Esophagus squamous epithelium (tissue), 5 donors: ENCODE measurements at regions not wholly inside any gene's neighbourhood (a gene's known extent, or its start where the extent isn't known, plus 50 kb on each side); places are given as distances from the start of the nearest gene placed in this dataset.

Experiments
- DNase-seq: peaks from one replicate; lab custom pipeline; 2025; lab: John Stamatoyannopoulos, UW
- H3K27ac ChIP-seq, 4 donors: fragments of 200-600 bp; sonication (generic); one replicate each; pipeline ENCODE4 v1.5.1; 2016 to 2019; ENCODE audit warnings: mild to moderate bottlenecking in 1 of 4
- H3K27me3 ChIP-seq, 4 donors: fragments of 200-600 bp; sonication (generic); 1 replicate in 3 of 4; 2 replicates in 1 of 4; pipeline versions ENCODE4 v1.5.1 to v1.6.0; 2017 to 2021; ENCODE audit warnings: antibody characterized with exemption in 1 of 4
- H3K36me3 ChIP-seq, 3 donors: fragments of 200-600 bp; sonication (generic); one replicate each; pipeline ENCODE4 v1.5.1; 2016 to 2019
- H3K4me1 ChIP-seq, 3 donors: fragments of 200-600 bp; sonication (generic); one replicate each; pipeline ENCODE4 v1.5.1; 2017 to 2019
- H3K4me3 ChIP-seq, 4 donors: fragments of 200-600 bp; sonication (generic); 1 replicate in 3 of 4; 2 replicates in 1 of 4; pipeline ENCODE4 v1.5.1; 2016 to 2019; ENCODE audit warnings: mild to moderate bottlenecking in 2 of 4, moderate library complexity in 1 of 4
- H3K9me3 ChIP-seq, 3 donors: fragments of 200-600 bp; sonication (generic); one replicate each; pipeline ENCODE4 v1.5.1; 2016 to 2019
- POLR2A ChIP-seq, 4 donors: fragments of 450-650 bp; IDR thresholded peaks; one replicate each; pipeline ENCODE4 v1.6.1; 2017; ENCODE audit warnings: antibody characterized with exemption in 4 of 4, mild to moderate bottlenecking in 4 of 4, moderate library complexity in 3 of 4
- WGBS, 2 donors: methylation state at CpG; one replicate each; pipeline ENCODE4 v1.1.5; 2018; 5-methylcytosine and 5-hydroxymethylcytosine counted together
- intact Hi-C: fragments of 100-400 bp; cut with DNase I; formaldehyde crosslinking; loops from one replicate; pipeline ENCODE4 v1.15.0; 2022
- TF ChIP-seq, protein P1 (sequence below), 6 experiments: fragments of 450-650 bp in 4 of 6; fragments of 200-600 bp in 2 of 6; sonication (generic) in 2 of 6; IDR thresholded peaks; one replicate each; pipeline ENCODE4 v1.5.1; 2016 to 2019; ENCODE audit warnings: antibody characterized with exemption in 6 of 6, mild to moderate bottlenecking in 4 of 6, moderate library complexity in 4 of 6
- donor health status: DM: yes; HTN: yes; CAD: no.

- no peak for DNase-seq
- WGBS, 2 donors = 80 to 89% methylated on average over 4 of the region's 4 CpGs
- no peak overlapping the region for H3K27ac ChIP-seq
- TF ChIP-seq POLR2A (IDR thresholded peaks at IDR 0.05) = no peak
- TF ChIP-seq, protein P1, sequence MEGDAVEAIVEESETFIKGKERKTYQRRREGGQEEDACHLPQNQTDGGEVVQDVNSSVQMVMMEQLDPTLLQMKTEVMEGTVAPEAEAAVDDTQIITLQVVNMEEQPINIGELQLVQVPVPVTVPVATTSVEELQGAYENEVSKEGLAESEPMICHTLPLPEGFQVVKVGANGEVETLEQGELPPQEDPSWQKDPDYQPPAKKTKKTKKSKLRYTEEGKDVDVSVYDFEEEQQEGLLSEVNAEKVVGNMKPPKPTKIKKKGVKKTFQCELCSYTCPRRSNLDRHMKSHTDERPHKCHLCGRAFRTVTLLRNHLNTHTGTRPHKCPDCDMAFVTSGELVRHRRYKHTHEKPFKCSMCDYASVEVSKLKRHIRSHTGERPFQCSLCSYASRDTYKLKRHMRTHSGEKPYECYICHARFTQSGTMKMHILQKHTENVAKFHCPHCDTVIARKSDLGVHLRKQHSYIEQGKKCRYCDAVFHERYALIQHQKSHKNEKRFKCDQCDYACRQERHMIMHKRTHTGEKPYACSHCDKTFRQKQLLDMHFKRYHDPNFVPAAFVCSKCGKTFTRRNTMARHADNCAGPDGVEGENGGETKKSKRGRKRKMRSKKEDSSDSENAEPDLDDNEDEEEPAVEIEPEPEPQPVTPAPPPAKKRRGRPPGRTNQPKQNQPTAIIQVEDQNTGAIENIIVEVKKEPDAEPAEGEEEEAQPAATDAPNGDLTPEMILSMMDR (IDR thresholded peaks at IDR 0.05) = no peak
- no peaks in the 10 kb centered on the region for H3K27me3 ChIP-seq
- intact Hi-C loops = no loop called here
- no peak overlapping the region for H3K4me3 ChIP-seq
- H3K4me1 ChIP-seq = no peaks in the 10 kb centered on the region
- no peaks in the 10 kb centered on the region for H3K9me3 ChIP-seq
- H3K36me3 ChIP-seq = no peaks in the 10 kb centered on the region
These were observed 950.7 kb upstream of the FANCL start for GRCh38 chr2:59191781-59192180.

GRCh38 chr2:59190518-59190917 lies 949.4 kb upstream of the FANCL start:
- H3K9me3 ChIP-seq = no peaks in the 10 kb centered on the region
- no peaks in the 10 kb centered on the region for H3K27me3 ChIP-seq
- no peak overlapping the region for H3K27ac ChIP-seq
- 58 to 79% methylated on average over 1 of the region's 1 CpG for WGBS, 2 donors
- no peaks in the 10 kb centered on the region for H3K36me3 ChIP-seq
- H3K4me3 ChIP-seq = no peak overlapping the region
- intact Hi-C loops = no loop called here
- no peaks in the 10 kb centered on the region for H3K4me1 ChIP-seq
- no peak for DNase-seq
- no peak for TF ChIP-seq POLR2A (IDR thresholded peaks at IDR 0.05)
- TF ChIP-seq, protein P1 (IDR thresholded peaks at IDR 0.05) = no peak

DNA sequence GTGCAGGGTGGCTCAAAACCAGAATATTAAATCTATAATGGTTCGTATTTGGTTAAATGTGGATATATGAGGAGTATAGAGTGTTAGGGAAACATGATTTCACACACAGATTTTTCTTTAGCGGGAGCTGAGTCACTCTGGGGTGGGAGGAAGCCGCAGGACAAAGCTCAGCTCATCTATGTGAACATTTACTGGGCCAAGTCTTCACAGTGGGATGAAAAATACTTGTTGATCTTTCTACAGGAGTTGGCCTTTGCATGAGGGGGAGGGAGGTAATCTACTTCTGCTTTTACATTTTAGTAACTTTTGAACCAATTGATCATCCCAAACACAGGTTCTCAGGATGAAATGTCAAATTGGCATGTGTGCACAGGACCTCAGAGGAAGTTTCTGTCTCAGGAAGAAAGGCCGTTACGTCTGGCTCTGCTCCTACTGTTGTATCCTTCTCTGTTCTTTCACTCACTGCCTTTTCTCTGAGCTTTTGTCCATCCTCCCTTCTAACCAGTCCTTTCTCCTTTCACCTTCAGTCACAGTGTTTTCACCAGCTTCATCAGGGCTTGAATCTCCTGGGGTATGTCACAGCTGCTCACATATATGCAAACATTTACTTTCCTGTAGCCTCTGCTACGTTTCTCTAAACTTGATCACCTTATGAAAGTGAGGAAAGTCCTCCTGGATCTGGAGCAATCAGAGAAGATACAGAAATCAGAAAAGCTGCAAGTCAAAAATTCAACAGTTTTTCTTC lies 943.3 kb upstream of the FANCL start:
- DNase-seq = no peak
- no peaks in the 10 kb centered on the region for H3K9me3 ChIP-seq
- 20 to 22% methylated on average over 6 of the region's 6 CpGs for WGBS, 2 donors
- peak overlapping the region in 2 of 4 donors; percentile 12 to 30 for H3K27ac ChIP-seq
- no peak for TF ChIP-seq POLR2A (IDR thresholded peaks at IDR 0.05)
- TF ChIP-seq, protein P1 (IDR thresholded peaks at IDR 0.05) = no peak
- H3K36me3 ChIP-seq = no peaks in the 10 kb centered on the region
- H3K4me1 ChIP-seq = peaks cover 0 to 11% (median 0%) of the 10 kb centered on the region in 3 donors
- H3K4me3 ChIP-seq = no peak overlapping the region
- H3K27me3 ChIP-seq = no peaks in the 10 kb centered on the region
- intact Hi-C loops = no loop called here

DNA sequence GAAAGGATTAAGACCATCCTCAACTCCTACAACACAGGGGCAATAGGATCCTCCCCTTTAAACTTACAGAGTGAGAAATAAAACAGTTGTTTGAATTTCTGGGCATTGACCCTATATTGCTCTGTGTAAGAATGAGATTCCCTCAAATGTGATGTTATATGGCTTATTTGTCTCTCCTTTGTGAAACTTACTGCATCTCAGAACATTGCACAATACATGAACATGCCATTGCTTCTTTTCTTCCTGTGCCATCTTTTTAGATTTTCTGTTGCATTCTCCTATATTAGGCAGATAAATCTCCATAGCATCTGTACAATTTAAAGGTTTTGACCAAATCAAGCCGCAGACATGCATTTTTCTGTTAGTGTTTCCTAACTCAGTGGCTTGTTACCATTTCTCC lies 941.9 kb upstream of the FANCL start:
- WGBS, 2 donors = 86 to 95% methylated on average over 1 of the region's 1 CpG
- no peak for DNase-seq
- Histone ChIP-seq H3K27me3 (no peaks in the 10 kb centered on the region), H3K9me3 (no peaks in the 10 kb centered on the region), H3K4me1 (peaks cover 0 to 11% (median 0%) of the 10 kb centered on the region in 3 donors), H3K27ac (no peak overlapping the region), H3K36me3 (no peaks in the 10 kb centered on the region), H3K4me3 (no peak overlapping the region)
- intact Hi-C loops = no loop called here
- TF ChIP-seq, protein P1 (IDR thresholded peaks at IDR 0.05) = no peak
- no peak for TF ChIP-seq POLR2A (IDR thresholded peaks at IDR 0.05)

GRCh38 chr2:59182249-59182648 lies 941.1 kb upstream of the FANCL start:
- Histone ChIP-seq H3K36me3 (no peaks in the 10 kb centered on the region), H3K27me3 (no peaks in the 10 kb centered on the region), H3K4me1 (peaks cover 0 to 11% (median 0%) of the 10 kb centered on the region in 3 donors), H3K27ac (no peak overlapping the region), H3K9me3 (no peaks in the 10 kb centered on the region), H3K4me3 (no peak overlapping the region)
- TF ChIP-seq POLR2A (IDR thresholded peaks at IDR 0.05) = no peak
- TF ChIP-seq, protein P1 (IDR thresholded peaks at IDR 0.05) = no peak
- intact Hi-C loops = no loop called here
- no peak for DNase-seq
- WGBS, 2 donors = 40 to 48% methylated on average over 3 of the region's 3 CpGs
